PC-9 (cell line): ENCODE measurements at regions not wholly inside any gene's neighbourhood (a gene's known extent, or its start where the extent isn't known, plus 50 kb on each side); places are given as distances from the start of the nearest gene placed in this dataset.
"Not testable (repeated sequence)": the region's sequence is repeated elsewhere in the genome, so short reads cannot be mapped to it uniquely, and the experiment has no call there.

Source experiments
- BruUV-seq: library from RNA; stranded (reverse); fragments of 400-500 nt; replicated peaks from 2 replicates; lab custom pipeline; 2021; lab: Mats Ljungman, UMichigan
- CTCF ChIA-PET: fragments of 300-600 bp; sonication (Branson Sonifier 250); formaldehyde crosslinking; loops from one replicate; lab custom pipeline; 2022; ENCODE audit warnings: antibody characterized with exemption; lab: Charles Lee
- POLR2A ChIA-PET: fragments of 300-600 bp; sonication (Branson Sonifier 250); formaldehyde crosslinking; loops from one replicate; lab custom pipeline; 2022; ENCODE audit warnings: antibody characterized with exemption; ENCODE audit not compliant: unreplicated experiment; lab: Charles Lee
- DNase-seq, 2 experiments: peaks; one replicate each; pipeline versions ENCODE4 v3.0.0 to v3.0.0-alpha.2; 2015 to 2022; ENCODE audit warnings: mixed read lengths in 1 of 2
- H2AFZ ChIP-seq: fragments of 200-600 bp; sonication (generic); 2 replicates; pipeline ENCODE4 v1.8.1; 2017; ENCODE audit warnings: antibody characterized with exemption
- H3F3A ChIP-seq: fragments of 200-600 bp; sonication (generic); 2 replicates; pipeline ENCODE4 v1.8.1; 2017; ENCODE audit warnings: antibody characterized with exemption, mild to moderate bottlenecking, low read depth; ENCODE audit not compliant: insufficient read depth
- H3K27ac ChIP-seq: fragments of 200-600 bp; sonication (generic); 2 replicates; pipeline ENCODE4 v1.6.1; 2016; ENCODE audit warnings: mixed run types
- H3K27me3 ChIP-seq: fragments of 200-600 bp; sonication (generic); 2 replicates; pipeline ENCODE4 v1.6.1; 2016; ENCODE audit warnings: low read depth, mixed run types; ENCODE audit not compliant: insufficient read depth
- H3K36me3 ChIP-seq: fragments of 200-600 bp; sonication (generic); 2 replicates; pipeline ENCODE4 v1.6.1; 2016; ENCODE audit warnings: low read depth, mixed run types
- H3K4me1 ChIP-seq: fragments of 200-600 bp; sonication (generic); replicated peaks from 2 replicates; pipeline ENCODE4 v1.6.1; 2016; ENCODE audit warnings: mixed run types; ENCODE audit not compliant: insufficient read depth
- H3K4me2 ChIP-seq: fragments of 200-600 bp; sonication (generic); 2 replicates; pipeline ENCODE4 v1.6.1; 2017; ENCODE audit warnings: mixed run types
- H3K4me3 ChIP-seq: fragments of 200-600 bp; sonication (generic); 2 replicates; pipeline ENCODE4 v1.6.1; 2016; ENCODE audit warnings: mixed run types
- H3K79me2 ChIP-seq: fragments of 200-600 bp; sonication (generic); 2 replicates; pipeline ENCODE4 v1.6.1; 2017; ENCODE audit warnings: low read depth, mixed run types
- H3K9me2 ChIP-seq: fragments of 200-600 bp; sonication (generic); 2 replicates; pipeline ENCODE4 v1.8.1; 2017; ENCODE audit warnings: mild to moderate bottlenecking; ENCODE audit not compliant: insufficient read depth
- H3K9me3 ChIP-seq: fragments of 200-600 bp; sonication (generic); 2 replicates; pipeline ENCODE4 v1.8.1; 2016; ENCODE audit warnings: low read depth; ENCODE audit not compliant: insufficient read depth
- H4K20me1 ChIP-seq: fragments of 200-600 bp; sonication (generic); 2 replicates; pipeline ENCODE4 v1.8.1; 2017; ENCODE audit not compliant: insufficient read depth
- EZH2 ChIP-seq: fragments of 200-600 bp; sonication (generic); IDR thresholded peaks from 2 replicates; pipeline ENCODE4 v1.8.0; 2017; ENCODE audit warnings: antibody characterized with exemption, low read depth
- intact Hi-C: fragments of 100-400 bp; cut with micrococcal nuclease; formaldehyde crosslinking; loops from one replicate; pipeline ENCODE4 v1.10.0; 2022; ENCODE audit not compliant: unreplicated experiment
- TF ChIP-seq, protein P1 (sequence below): fragments of 200-600 bp; sonication (generic); conservative IDR thresholded peaks from 2 replicates; pipeline ENCODE4 v1.6.1; 2017; ENCODE audit warnings: mixed run types, antibody characterized with exemption, mild to moderate bottlenecking, moderate library complexity

DNA sequence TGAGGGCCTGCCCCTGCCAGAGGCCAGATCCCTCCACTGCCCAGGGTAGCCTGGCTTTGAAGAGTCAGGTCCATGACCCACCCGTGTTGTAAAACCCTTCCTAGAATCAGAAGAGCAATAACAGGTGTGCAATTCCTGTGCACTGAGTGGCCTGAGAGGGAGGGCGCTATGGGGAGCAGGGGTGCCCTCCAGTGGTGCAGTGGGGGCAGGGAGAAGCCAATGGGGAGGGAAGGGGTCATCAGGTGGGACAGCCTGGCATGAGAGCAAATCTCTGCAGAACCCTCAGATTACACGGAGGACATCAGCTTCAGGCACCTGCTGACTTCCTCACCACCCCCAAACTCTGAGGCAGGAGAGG, 72.9 kb upstream of the ZNF469 start:
- H3K9me3 ChIP-seq = no peaks in the 10 kb centered on the region
- no peak overlapping the region for H3K4me3 ChIP-seq
- DNase-seq = no peak
- no peaks in the 10 kb centered on the region for H4K20me1 ChIP-seq
- no peak overlapping the region for H3K4me2 ChIP-seq
- TF ChIP-seq, protein P1, sequence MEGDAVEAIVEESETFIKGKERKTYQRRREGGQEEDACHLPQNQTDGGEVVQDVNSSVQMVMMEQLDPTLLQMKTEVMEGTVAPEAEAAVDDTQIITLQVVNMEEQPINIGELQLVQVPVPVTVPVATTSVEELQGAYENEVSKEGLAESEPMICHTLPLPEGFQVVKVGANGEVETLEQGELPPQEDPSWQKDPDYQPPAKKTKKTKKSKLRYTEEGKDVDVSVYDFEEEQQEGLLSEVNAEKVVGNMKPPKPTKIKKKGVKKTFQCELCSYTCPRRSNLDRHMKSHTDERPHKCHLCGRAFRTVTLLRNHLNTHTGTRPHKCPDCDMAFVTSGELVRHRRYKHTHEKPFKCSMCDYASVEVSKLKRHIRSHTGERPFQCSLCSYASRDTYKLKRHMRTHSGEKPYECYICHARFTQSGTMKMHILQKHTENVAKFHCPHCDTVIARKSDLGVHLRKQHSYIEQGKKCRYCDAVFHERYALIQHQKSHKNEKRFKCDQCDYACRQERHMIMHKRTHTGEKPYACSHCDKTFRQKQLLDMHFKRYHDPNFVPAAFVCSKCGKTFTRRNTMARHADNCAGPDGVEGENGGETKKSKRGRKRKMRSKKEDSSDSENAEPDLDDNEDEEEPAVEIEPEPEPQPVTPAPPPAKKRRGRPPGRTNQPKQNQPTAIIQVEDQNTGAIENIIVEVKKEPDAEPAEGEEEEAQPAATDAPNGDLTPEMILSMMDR = peak; percentile 41; the same call in 1 of the 2 replicates
- TF ChIP-seq EZH2 = no peak
- H3K79me2 ChIP-seq = no peaks in the 10 kb centered on the region
- no peak overlapping the region for H3K27ac ChIP-seq
- H3F3A ChIP-seq = peaks cover 7% of the 10 kb centered on the region; the same call in 1 of the 2 replicates
- ChIA-PET POLR2A (no interaction called here), CTCF (interaction anchor here (0.6 kb wide), 1 partner anchor 53 kb away, joined by 4 read pairs; no protein-coding TSS in a partner anchor)
- no TSS peak for BruUV-seq
- H3K4me1 ChIP-seq = peaks cover 13% of the 10 kb centered on the region
- H3K36me3 ChIP-seq = no peaks in the 10 kb centered on the region
- no peak overlapping the region for H2AFZ ChIP-seq
- no peaks in the 10 kb centered on the region for H3K27me3 ChIP-seq
- intact Hi-C loops = no loop called here
- H3K9me2 ChIP-seq = no peaks in the 10 kb centered on the region

GRCh38 chr16:88310796-88311605, 71.8 kb upstream of the ZNF469 start:
- no peak overlapping the region for H3K27ac ChIP-seq
- no peak overlapping the region for H2AFZ ChIP-seq
- H3K79me2 ChIP-seq = no peaks in the 10 kb centered on the region
- intact Hi-C loops = no loop called here
- TF ChIP-seq, protein P1 = no peak
- no peak for TF ChIP-seq EZH2
- DNase-seq = no peak
- CTCF ChIA-PET = no interaction called here
- H3K9me2 ChIP-seq = no peaks in the 10 kb centered on the region
- no peaks in the 10 kb centered on the region for H3K36me3 ChIP-seq
- no peaks in the 10 kb centered on the region for H3F3A ChIP-seq
- no TSS peak for BruUV-seq
- H3K9me3 ChIP-seq = no peaks in the 10 kb centered on the region
- no peak overlapping the region for H3K4me2 ChIP-seq
- no peak overlapping the region for H3K4me3 ChIP-seq
- POLR2A ChIA-PET = no interaction called here
- H3K4me1 ChIP-seq = peaks cover 23% of the 10 kb centered on the region
- H3K27me3 ChIP-seq = no peaks in the 10 kb centered on the region
- no peaks in the 10 kb centered on the region for H4K20me1 ChIP-seq

- peaks cover 22% of the 10 kb centered on the region for H3K4me1 ChIP-seq
- H2AFZ ChIP-seq, H3K4me2 ChIP-seq, intact Hi-C loops, H3K9me3 ChIP-seq, H3K36me3 ChIP-seq, DNase-seq, H3K27me3 ChIP-seq, H3F3A ChIP-seq, H4K20me1 ChIP-seq, H3K79me2 ChIP-seq, H3K4me3 ChIP-seq, CTCF ChIA-PET, H3K9me2 ChIP-seq, POLR2A ChIA-PET, H3K27ac ChIP-seq, BruUV-seq: not testable (repeated sequence)
These were observed 70.9 kb upstream of the ZNF469 start for GRCh38 chr16:88311860-88312259.
